ENCODE measurements at regions not wholly inside any gene's neighbourhood (a gene's known extent, or its start where the extent isn't known, plus 50 kb on each side); places are given as distances from the start of the nearest gene placed in this dataset.

DNA sequence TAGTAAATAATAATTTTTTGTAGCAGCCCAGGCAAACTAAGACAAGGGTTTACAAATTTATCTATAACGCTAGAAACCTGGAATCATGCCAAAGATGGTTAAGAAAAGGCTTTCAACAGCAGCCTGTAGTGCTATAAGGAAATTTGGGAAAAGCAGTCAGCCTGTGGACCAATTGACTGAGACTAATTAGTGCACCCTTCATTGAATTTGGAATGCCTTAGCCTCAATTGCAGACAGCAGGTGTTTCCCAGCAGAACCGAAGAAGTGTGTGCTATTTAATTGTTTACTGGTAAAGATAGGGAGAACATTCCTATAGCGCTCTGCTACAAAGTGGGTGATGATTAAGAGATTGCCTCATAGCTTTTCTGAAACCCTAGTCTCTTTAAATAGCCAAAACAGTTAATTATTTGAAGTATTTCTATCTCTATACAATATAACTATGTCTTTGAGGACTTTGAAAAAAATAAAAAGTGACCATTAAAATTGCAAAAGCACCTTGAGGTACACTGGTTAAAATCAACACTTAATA, 1884.3 kb upstream of the PCDH20 start:
- TF ChIP-seq, protein P1, sequence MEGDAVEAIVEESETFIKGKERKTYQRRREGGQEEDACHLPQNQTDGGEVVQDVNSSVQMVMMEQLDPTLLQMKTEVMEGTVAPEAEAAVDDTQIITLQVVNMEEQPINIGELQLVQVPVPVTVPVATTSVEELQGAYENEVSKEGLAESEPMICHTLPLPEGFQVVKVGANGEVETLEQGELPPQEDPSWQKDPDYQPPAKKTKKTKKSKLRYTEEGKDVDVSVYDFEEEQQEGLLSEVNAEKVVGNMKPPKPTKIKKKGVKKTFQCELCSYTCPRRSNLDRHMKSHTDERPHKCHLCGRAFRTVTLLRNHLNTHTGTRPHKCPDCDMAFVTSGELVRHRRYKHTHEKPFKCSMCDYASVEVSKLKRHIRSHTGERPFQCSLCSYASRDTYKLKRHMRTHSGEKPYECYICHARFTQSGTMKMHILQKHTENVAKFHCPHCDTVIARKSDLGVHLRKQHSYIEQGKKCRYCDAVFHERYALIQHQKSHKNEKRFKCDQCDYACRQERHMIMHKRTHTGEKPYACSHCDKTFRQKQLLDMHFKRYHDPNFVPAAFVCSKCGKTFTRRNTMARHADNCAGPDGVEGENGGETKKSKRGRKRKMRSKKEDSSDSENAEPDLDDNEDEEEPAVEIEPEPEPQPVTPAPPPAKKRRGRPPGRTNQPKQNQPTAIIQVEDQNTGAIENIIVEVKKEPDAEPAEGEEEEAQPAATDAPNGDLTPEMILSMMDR (IDR thresholded peaks at IDR 0.05; ENCODE audit: low read depth, low read length, missing control alignments): no peak
- in situ Hi-C loops (cut with HindIII; ENCODE audit: low sequenced_read_pairs): no loop called here
- DNase-seq (ENCODE audit: low read depth): no peak
- H3K4me3 ChIP-seq (ENCODE audit: low read depth, low read length): no peak overlapping the region

DNA sequence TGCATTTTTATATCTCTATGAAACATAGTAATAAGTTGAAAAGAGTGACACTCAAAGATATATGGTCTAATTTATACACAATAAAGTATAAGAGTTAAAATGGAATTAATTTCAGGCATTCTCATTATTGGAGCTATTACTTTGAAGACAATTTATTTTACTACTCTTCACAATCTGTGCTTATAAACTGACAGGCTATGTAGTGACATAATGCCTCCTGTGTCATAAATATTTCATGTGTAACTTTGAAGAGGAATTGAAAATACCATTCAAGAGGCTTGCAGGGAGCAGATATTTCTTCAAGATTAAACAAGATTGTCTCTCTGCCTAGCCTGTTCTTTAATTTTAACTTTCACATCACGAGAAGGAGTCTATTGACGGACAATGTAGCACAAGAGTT, 1881.5 kb upstream of the PCDH20 start:
- TF ChIP-seq, protein P1 (IDR thresholded peaks at IDR 0.05; ENCODE audit: low read depth, low read length, missing control alignments): no peak
- DNase-seq (ENCODE audit: low read depth): no peak
- H3K4me3 ChIP-seq (ENCODE audit: low read depth, low read length): no peak overlapping the region
- in situ Hi-C loops (cut with HindIII; ENCODE audit: low sequenced_read_pairs): no loop called here

DNA sequence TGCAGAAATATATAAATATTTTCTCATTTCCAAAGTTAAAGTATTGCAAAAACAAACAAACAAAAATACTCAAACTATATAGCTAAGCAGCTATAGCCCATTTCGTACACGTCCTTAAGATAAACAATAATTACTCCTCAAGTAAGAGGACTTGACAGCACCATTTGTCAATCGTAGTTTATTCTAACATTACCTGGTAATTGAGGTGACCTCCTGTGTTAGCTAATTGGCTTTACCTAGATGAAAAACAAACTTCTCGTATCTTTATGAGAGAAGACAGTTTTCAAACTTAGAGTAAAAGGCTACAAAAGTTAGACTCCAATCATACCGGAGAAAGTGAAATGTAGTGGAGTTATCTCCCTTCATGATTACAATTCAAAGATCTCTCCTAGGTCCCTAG, 1876.1 kb upstream of the PCDH20 start:
- DNase-seq (ENCODE audit: low read depth): no peak
- no peak overlapping the region for H3K4me3 ChIP-seq (ENCODE audit: low read depth, low read length)
- in situ Hi-C loops (cut with HindIII; ENCODE audit: low sequenced_read_pairs): no loop called here
- TF ChIP-seq, protein P1 (IDR thresholded peaks at IDR 0.05; ENCODE audit: low read depth, low read length, missing control alignments): no peak

DNA sequence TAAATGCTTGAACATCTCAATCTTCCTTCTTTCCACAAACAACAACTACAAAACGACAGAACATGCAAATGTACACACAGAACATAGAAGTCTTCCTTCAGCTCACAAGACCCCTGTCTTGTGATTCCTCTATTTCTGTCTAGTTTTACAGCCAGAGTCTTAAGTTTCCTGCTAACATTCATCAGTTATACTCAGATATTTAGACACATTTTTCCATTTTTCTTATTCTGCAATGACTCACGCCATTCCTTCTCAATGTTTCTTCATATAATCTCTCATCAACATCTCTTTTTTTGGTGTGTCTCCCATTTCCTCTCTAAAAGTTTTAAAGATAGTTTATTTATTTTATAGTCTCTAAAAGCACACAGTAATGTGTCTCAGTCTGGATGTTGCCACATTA, 1872.9 kb upstream of the PCDH20 start:
- TF ChIP-seq, protein P1 (IDR thresholded peaks at IDR 0.05; ENCODE audit: low read depth, low read length, missing control alignments): no peak
- no peak overlapping the region for H3K4me3 ChIP-seq (ENCODE audit: low read depth, low read length)
- DNase-seq (ENCODE audit: low read depth): no peak
- in situ Hi-C loops (cut with HindIII; ENCODE audit: low sequenced_read_pairs): no loop called here

DNA sequence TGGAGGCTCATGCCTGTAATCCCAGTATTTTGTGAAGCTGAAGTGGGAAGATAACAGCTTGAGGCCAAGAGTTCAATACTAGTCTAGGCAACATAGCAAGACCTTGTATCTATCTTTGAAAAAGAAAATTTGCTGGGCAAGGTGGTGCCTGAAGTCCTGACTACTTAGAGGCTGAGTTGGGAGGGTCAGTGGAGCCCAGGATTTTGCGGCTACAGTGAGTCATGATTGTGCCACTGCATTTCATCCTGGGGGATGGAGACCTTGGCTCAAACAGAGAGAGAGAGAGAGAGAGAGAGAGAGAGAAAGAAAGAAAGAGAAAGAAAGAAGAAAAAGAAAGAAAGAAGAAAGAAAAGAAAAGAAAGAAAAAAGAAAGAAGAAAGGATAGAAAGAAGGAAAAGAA, 1872.3 kb upstream of the PCDH20 start:
- in situ Hi-C loops (cut with HindIII; ENCODE audit: low sequenced_read_pairs): no loop called here
- TF ChIP-seq, protein P1 (IDR thresholded peaks at IDR 0.05; ENCODE audit: low read depth, low read length, missing control alignments): no peak
- no peak overlapping the region for H3K4me3 ChIP-seq (ENCODE audit: low read depth, low read length)
- DNase-seq (ENCODE audit: low read depth): no peak

DNA sequence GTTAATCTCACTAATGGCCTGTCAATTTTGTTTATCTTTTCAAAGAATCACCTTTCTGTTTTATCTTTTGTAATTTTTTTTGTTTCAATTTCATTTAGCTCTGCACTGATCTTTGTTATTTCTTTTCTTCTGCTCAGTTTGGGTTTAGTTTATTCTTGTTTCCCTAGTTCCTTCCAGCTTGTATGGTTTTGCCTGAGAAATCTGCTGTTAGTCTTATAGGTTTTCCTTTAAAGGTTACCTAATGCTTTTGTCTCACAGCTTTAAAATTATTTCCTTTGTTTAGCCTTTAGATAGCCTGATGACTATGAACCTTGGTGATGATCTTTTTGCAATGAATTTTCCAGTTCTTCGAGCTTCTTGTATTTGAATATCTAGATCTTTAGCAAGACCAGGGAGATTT, 1869.8 kb upstream of the PCDH20 start:
- TF ChIP-seq, protein P1 (IDR thresholded peaks at IDR 0.05; ENCODE audit: low read depth, low read length, missing control alignments): no peak
- no peak overlapping the region for H3K4me3 ChIP-seq (ENCODE audit: low read depth, low read length)
- in situ Hi-C loops (cut with HindIII; ENCODE audit: low sequenced_read_pairs): no loop called here
- DNase-seq (ENCODE audit: low read depth): no peak

DNA sequence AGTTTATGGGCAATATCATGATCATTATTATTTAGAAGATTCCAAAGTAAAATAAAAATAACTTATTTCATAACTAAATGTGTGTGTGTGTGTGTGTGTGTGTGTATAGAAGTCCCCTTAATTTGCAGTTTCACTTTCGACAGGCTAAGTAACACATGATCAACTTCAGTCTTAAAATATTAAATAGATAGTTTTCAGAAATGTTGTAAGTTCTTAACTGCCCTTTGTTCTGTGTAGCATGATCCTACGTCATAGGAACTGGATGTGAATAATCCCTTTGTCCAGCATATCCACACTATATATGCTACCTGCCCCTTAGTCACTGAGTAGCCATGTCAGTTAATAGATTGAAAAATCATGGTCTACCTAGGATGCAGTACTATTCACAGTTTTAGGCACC, 1863.5 kb upstream of the PCDH20 start:
- no peak for DNase-seq (ENCODE audit: low read depth)
- TF ChIP-seq, protein P1 (IDR thresholded peaks at IDR 0.05; ENCODE audit: low read depth, low read length, missing control alignments): no peak
- H3K4me3 ChIP-seq (ENCODE audit: low read depth, low read length): no peak overlapping the region
- in situ Hi-C loops (cut with HindIII; ENCODE audit: low sequenced_read_pairs): no loop called here
